GM19455 (cell line): ENCODE measurements at regions not wholly inside any gene's neighbourhood (a gene's known extent, or its start where the extent isn't known, plus 50 kb on each side); places are given as distances from the start of the nearest gene placed in this dataset.

Experiments used
- ATAC-seq: cut with Tn5 transposase; IDR thresholded peaks from one replicate; pipeline ENCODE4 v1.9.1; 2021; ENCODE audit not compliant: unreplicated experiment

DNA sequence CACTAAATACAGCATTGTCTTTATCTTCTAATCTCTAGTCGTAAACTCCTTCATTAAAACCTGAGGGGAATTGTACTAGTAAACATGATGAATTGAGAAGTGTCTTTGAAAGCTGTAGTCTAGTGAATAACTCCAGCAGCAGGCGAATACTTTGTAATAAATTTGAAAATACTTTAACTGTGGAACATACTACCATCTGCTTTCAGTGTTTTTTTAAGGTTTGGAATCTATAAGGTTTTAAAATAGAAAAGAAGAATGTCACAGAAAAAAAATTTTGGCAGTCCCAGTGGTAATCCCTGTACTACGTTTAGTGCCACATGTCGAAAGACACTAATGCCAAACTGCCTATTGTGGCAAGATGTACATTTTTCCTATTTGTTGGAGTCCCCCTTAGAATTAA lies 379.0 kb upstream of the NUDT12 start:
- ATAC-seq: no peak

GRCh38 chr5:103938146-103938695 lies 375.6 kb upstream of the NUDT12 start:
- no peak for ATAC-seq

- no peak for ATAC-seq
Measured at GRCh38 chr5:103929338-103930013, 366.9 kb upstream of the NUDT12 start.

GRCh38 chr5:103927739-103928138 lies 365.1 kb upstream of the NUDT12 start:
- ATAC-seq: no peak

GRCh38 chr5:103923616-103924168 lies 361.1 kb upstream of the NUDT12 start:
- ATAC-seq: no peak

GRCh38 chr5:103919506-103919905 lies 356.9 kb upstream of the NUDT12 start:
- ATAC-seq: no peak

DNA sequence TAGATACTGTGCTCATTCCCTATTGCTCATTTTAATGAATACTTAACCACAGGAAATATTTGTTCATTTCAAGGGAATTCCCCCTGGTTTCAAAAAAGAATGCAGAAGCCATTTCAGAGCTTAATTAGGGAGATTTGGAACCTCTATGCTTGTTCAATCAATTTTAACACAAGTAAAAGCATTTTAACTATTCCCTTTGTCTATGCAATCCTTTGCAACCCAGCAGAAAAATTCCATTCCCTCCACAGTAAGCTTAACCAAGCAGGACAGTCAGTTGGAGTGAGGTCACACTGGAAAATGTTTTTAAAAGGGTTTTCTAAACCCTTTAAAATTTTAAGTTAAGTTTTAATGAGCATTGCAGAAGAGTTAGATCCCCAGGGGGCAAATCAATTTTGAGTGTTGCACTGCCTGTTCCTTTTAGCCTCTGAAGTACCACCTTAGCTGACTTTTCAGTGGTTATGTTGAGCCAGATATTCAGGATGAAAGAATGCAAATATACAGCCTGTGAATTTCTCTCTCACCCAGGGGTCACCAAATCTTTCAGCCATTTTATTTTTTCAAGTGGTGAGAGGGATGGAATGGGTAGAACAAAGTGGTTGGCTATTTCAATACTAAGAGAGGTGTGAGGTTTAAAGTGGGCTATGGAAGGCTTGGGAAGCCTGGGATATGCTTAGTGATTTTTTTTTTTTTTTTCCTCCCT lies 356.2 kb upstream of the NUDT12 start:
- no peak for ATAC-seq

GRCh38 chr5:103915081-103915480 lies 352.5 kb upstream of the NUDT12 start:
- no peak for ATAC-seq

- no peak for ATAC-seq
Measured at GRCh38 chr5:103910786-103911185, 348.2 kb upstream of the NUDT12 start.

DNA sequence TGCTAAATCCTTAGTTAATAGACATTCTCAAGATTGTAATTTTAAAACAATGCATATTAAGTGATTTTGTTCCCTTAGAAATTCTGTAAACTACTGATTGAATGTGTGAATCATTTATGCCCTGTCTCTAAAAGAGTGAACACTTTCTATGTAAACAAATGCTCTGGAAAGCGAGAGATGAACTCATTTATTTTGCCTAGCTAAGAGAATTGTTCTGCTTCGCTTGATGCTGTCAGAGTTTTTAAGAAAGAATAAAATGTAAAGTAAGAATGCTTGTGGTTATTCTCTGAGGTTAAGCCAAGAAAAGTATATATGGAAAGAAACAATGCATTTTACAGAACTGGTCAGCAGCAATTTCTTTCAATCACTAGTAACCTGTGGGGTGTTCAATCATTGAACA lies 347.4 kb upstream of the NUDT12 start:
- no peak for ATAC-seq

DNA sequence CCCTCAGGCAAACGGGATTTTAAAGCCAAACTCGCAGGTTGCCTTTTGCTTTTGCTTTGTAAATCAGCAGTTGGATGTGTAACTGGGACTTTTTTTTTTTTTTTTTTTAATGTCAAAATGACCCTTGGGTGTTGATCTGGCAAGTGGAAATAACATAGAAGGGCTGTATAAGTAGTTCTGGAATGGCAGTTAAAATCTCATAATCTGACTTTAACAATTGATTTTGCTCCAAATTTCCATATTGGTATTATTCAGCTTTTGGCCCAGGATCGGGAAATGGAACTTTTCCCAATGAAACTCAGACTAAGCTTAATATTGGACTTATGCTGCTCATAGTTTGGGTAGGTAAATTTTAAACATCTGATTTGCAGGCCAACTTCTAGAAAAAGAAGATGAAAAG lies 346.8 kb upstream of the NUDT12 start:
- no peak for ATAC-seq

GRCh38 chr5:103908336-103909080 lies 345.9 kb upstream of the NUDT12 start:
- no peak for ATAC-seq

DNA sequence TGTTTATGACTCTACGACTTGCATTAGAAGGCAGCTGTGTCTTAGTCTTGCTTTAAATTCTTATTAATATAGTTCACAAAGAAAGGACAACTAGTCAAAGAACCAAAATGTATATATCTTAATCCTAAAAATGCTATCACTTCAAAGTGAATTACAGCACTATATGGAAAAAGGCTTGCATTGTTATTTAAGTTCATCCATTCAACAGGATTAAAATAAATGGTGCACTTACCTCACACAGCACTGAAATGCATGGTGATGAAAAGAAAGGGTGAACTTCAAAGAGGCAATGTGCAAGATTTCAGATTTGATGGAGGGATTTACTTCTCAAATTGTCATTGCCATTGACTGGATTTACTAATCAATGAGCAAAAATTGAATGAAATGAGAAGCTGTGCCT lies 344.4 kb upstream of the NUDT12 start:
- no peak for ATAC-seq

DNA sequence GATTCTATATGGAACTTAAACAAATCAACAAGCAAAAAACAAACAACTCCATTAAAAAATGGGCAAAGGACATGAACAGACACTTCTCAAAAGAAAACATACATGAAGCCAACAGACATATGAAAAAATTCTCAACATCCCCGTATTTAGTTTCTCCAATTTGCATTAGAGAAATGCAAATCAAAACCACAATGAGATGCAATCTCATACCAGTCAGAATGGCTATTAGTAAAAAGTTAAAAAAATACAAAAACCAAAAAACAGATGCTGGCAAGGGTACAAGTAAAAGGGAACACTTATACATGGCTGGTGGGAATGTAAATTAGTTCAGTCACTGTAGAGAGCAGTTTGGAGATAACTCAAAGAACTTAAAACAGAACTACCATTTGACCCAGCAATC lies 342.1 kb upstream of the NUDT12 start:
- ATAC-seq: no peak

DNA sequence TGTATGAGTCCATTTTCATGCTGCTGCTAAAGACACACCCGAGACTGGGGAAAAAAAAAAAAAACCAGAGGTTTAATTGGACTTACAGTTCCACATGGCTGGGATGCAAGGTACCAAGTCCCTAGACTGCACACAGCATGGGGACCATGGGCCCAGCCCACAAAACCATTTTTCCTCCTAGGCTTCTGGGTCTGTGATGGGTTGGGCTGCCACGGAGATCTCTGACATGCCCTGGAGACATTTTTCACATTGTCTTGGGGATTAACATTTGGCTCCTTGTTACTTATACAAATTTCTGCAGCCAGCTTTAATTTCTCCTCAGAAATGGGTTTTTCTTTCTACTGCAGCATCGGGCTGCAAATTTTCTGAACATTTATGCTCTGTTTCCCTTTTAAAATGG lies 340.3 kb upstream of the NUDT12 start:
- no peak for ATAC-seq

- no peak for ATAC-seq
Measured at GRCh38 chr5:103901885-103902284, 339.3 kb upstream of the NUDT12 start.

DNA sequence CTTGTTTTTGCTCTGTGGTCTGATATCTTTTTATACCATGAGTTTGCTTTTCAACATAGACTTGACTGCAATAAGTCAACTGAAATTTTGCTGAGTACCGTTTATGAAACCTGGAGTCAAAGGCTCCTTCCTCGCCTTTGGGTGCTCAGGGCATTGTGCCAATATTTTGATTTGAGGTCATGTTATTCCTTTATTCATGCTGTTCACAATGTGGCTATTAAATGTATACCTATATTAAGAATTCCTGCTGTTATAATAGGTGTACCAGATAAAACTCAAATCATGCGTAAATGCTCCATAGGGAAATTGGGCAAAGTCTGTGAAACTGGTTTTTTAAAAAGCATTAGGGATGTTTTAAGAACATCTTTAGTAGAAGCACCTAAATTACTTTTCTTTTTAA lies 334.0 kb upstream of the NUDT12 start:
- no peak for ATAC-seq

- ATAC-seq: no peak
Measured at GRCh38 chr5:103895738-103896137, 333.1 kb upstream of the NUDT12 start.

- no peak for ATAC-seq
Measured at GRCh38 chr5:103894882-103895281, 332.3 kb upstream of the NUDT12 start.

DNA sequence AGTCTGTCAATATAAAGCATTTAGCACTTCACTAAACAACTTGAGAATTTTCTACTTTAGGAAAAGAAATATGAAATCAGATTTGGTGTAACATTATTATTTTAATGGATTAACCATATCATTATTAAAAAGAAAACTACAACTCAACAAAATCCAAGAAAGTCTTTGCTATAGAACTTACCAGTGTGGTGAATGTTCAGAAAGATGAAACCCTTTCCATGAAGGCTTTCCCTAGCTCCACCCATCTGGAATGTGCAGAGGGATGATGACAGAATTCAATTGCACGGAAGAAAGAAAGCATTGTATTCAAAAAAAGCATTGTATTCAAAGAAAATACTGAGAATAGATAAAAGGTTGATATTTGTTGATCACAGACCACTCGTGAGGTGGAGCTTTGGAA lies 328.6 kb upstream of the NUDT12 start:
- no peak for ATAC-seq

- no peak for ATAC-seq
Measured at GRCh38 chr5:103890313-103890712, 327.7 kb upstream of the NUDT12 start.
